ENCODE measurements at regions not wholly inside any gene's neighbourhood (a gene's known extent, or its start where the extent isn't known, plus 50 kb on each side); places are given as distances from the start of the nearest gene placed in this dataset.
A peak's percentile ranks its signal among the peaks of the same experiment; 100 is the strongest.

- H3K27me3 ChIP-seq (ENCODE audit: control insufficient read depth, insufficient read depth, low read length), result no peaks in the 10 kb centered on the region
- 20% methylated on average over 1 of the region's 2 CpGs for WGBS (ENCODE audit: insufficient coverage)
- peak; percentile 33 for DNase-seq
- no peaks in the 10 kb centered on the region for H3K36me3 ChIP-seq (ENCODE audit: control insufficient read depth, insufficient read depth, low read length)
- no peak overlapping the region for H3K4me3 ChIP-seq (ENCODE audit: low read length)
- no peaks in the 10 kb centered on the region for H3K4me1 ChIP-seq (ENCODE audit: control insufficient read depth, insufficient read depth, low read length)
- H3K27ac ChIP-seq (ENCODE audit: low read length), result no peak overlapping the region
- no peaks in the 10 kb centered on the region for H3K9me3 ChIP-seq (replicated peaks; ENCODE audit: control insufficient read depth, low read depth, low read length)
These were observed 583.3 kb downstream of the TENT5A start for GRCh38 chr6:81169166-81169565.

- Histone ChIP-seq H3K27ac (ENCODE audit: low read length) (no peak overlapping the region), H3K36me3 (ENCODE audit: control insufficient read depth, insufficient read depth, low read length) (no peaks in the 10 kb centered on the region)
- no peak for DNase-seq
These were observed 585.7 kb downstream of the TENT5A start for GRCh38 chr6:81166770-81167169.

GRCh38 chr6:81158956-81159355 is 593.5 kb downstream of the TENT5A start:
- Histone ChIP-seq H3K36me3 (ENCODE audit: control insufficient read depth, insufficient read depth, low read length) (no peaks in the 10 kb centered on the region), H3K4me3 (ENCODE audit: low read length) (no peak overlapping the region), H3K4me1 (ENCODE audit: control insufficient read depth, insufficient read depth, low read length) (no peaks in the 10 kb centered on the region), H3K27me3 (ENCODE audit: control insufficient read depth, insufficient read depth, low read length) (no peaks in the 10 kb centered on the region), H3K27ac (ENCODE audit: low read length) (no peak overlapping the region), H3K9me3 (replicated peaks; ENCODE audit: control insufficient read depth, low read depth, low read length) (peaks cover under 1% of the 10 kb centered on the region)
- WGBS (ENCODE audit: insufficient coverage), result 80% methylated on average over 1 of the region's 2 CpGs
- DNase-seq, result no peak

More at GRCh38 chr6:81166770-81167169, 585.7 kb downstream of the TENT5A start:
- no peaks in the 10 kb centered on the region for H3K27me3 ChIP-seq (ENCODE audit: control insufficient read depth, insufficient read depth, low read length)
- H3K9me3 ChIP-seq (replicated peaks; ENCODE audit: control insufficient read depth, low read depth, low read length), result no peaks in the 10 kb centered on the region
- no peaks in the 10 kb centered on the region for H3K4me1 ChIP-seq (ENCODE audit: control insufficient read depth, insufficient read depth, low read length)
- H3K4me3 ChIP-seq (ENCODE audit: low read length), result no peak overlapping the region

DNA sequence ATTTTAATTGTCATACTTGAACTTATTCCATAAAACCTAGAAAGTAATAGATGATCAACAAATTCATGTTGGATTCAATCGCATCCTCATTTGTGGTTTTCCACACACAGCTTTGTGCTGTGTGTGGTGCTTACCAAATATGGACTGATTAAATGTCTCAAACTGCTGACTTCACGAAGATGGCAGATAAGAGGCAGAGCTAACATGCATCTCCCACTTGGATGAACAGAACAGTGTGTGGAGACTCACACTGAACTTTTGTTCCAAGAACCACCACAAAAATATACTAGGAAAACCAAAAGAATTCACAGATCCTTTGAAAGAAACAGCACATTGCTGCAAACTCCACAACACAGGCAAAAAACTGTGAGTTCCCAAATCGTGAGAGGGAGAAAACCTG is 603.7 kb downstream of the TENT5A start:
- no peak overlapping the region for H3K27ac ChIP-seq (ENCODE audit: low read length)
- H3K36me3 ChIP-seq (ENCODE audit: control insufficient read depth, insufficient read depth, low read length), result no peaks in the 10 kb centered on the region
- WGBS (ENCODE audit: insufficient coverage), result no CpG with 5 or more reads among the region's 3 CpGs
- no peak for DNase-seq
- no peaks in the 10 kb centered on the region for H3K4me1 ChIP-seq (ENCODE audit: control insufficient read depth, insufficient read depth, low read length)
- peaks cover 23% of the 10 kb centered on the region for H3K9me3 ChIP-seq (replicated peaks; ENCODE audit: control insufficient read depth, low read depth, low read length)
- no peaks in the 10 kb centered on the region for H3K27me3 ChIP-seq (ENCODE audit: control insufficient read depth, insufficient read depth, low read length)
- no peak overlapping the region for H3K4me3 ChIP-seq (ENCODE audit: low read length)

DNA sequence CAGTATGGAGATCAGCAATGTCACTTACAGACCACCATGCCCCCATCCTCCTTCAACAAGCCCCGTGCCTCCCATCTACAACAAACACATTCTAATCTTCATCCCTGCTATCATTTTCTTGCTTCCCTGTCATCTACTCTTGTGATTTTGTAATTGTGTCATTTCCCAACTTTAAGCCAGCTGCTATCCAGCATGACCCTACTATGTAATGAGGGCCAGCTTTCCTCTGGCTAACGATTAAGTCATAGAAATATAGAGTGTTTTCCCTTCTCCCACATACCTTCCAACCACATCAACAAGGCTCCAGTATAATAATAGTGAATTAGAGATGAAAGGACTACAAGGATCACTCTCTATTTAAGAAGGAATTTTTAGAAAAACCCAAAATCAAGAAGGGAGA is 607.0 kb downstream of the TENT5A start:
- Histone ChIP-seq H3K9me3 (replicated peaks; ENCODE audit: control insufficient read depth, low read depth, low read length) (peaks cover 2% of the 10 kb centered on the region), H3K36me3 (ENCODE audit: control insufficient read depth, insufficient read depth, low read length) (no peaks in the 10 kb centered on the region), H3K27me3 (ENCODE audit: control insufficient read depth, insufficient read depth, low read length) (no peaks in the 10 kb centered on the region), H3K27ac (ENCODE audit: low read length) (no peak overlapping the region), H3K4me1 (ENCODE audit: control insufficient read depth, insufficient read depth, low read length) (no peaks in the 10 kb centered on the region), H3K4me3 (ENCODE audit: low read length) (no peak overlapping the region)
- no CpG with 5 or more reads among the region's 2 CpGs for WGBS (ENCODE audit: insufficient coverage)
- no peak for DNase-seq

DNA sequence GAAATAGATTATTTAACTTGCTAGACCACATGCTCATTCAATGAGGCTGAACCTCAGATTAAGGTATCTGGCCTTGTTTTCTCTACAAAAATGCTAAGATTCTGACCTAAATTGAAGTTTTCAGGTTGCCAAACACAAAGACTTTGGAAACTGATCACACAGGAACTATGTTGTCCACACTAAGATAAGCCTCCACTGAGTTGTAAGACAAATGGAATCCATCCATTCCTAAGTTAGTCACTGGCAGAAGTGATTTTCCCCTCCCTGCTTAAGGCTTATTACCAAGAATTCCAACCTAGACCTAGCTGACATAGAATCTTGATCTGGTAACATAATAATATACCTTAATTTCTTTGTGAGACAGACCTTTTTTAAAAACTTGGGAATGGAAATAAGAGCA is 608.1 kb downstream of the TENT5A start:
- no peaks in the 10 kb centered on the region for H3K4me1 ChIP-seq (ENCODE audit: control insufficient read depth, insufficient read depth, low read length)
- no peak overlapping the region for H3K27ac ChIP-seq (ENCODE audit: low read length)
- peaks cover 2% of the 10 kb centered on the region for H3K9me3 ChIP-seq (replicated peaks; ENCODE audit: control insufficient read depth, low read depth, low read length)
- no peak for DNase-seq
- H3K4me3 ChIP-seq (ENCODE audit: low read length), result no peak overlapping the region
- no peaks in the 10 kb centered on the region for H3K27me3 ChIP-seq (ENCODE audit: control insufficient read depth, insufficient read depth, low read length)
- no peaks in the 10 kb centered on the region for H3K36me3 ChIP-seq (ENCODE audit: control insufficient read depth, insufficient read depth, low read length)

DNA sequence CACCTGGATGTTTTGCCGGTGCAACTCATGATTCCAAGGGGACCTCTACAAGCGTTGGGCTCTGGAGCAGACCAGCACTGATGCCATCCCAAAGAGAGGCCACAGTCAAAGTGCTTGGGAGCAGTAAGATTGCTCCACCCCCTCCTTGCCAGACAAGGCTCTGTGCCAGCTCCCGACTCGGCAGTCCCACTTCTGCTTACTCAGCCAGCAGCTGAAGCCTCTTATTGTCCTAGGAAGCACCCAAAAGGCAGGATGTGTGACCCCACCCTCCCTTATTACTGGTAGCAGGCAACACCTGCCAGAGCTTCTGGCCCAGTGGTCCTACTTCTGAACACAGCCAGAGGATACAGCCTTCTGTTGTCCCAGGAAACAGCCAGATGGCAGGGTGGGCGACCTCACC is 614.2 kb downstream of the TENT5A start:
- Histone ChIP-seq H3K9me3 (replicated peaks; ENCODE audit: control insufficient read depth, low read depth, low read length) (peaks cover 7% of the 10 kb centered on the region), H3K27me3 (ENCODE audit: control insufficient read depth, insufficient read depth, low read length) (no peaks in the 10 kb centered on the region), H3K27ac (ENCODE audit: low read length) (no peak overlapping the region), H3K36me3 (ENCODE audit: control insufficient read depth, insufficient read depth, low read length) (no peaks in the 10 kb centered on the region), H3K4me1 (ENCODE audit: control insufficient read depth, insufficient read depth, low read length) (no peaks in the 10 kb centered on the region), H3K4me3 (ENCODE audit: low read length) (no peak overlapping the region)
- WGBS (ENCODE audit: insufficient coverage), result 85% methylated on average over 5 of the region's 5 CpGs
- DNase-seq, result no peak

GRCh38 chr6:81130969-81131368 is 621.5 kb downstream of the TENT5A start:
- Histone ChIP-seq H3K27ac (ENCODE audit: low read length) (no peak overlapping the region), H3K9me3 (replicated peaks; ENCODE audit: control insufficient read depth, low read depth, low read length) (no peaks in the 10 kb centered on the region), H3K27me3 (ENCODE audit: control insufficient read depth, insufficient read depth, low read length) (no peaks in the 10 kb centered on the region), H3K4me1 (ENCODE audit: control insufficient read depth, insufficient read depth, low read length) (no peaks in the 10 kb centered on the region), H3K36me3 (ENCODE audit: control insufficient read depth, insufficient read depth, low read length) (no peaks in the 10 kb centered on the region), H3K4me3 (ENCODE audit: low read length) (no peak overlapping the region)
- DNase-seq, result no peak
- no CpG with 5 or more reads among the region's 1 CpG for WGBS (ENCODE audit: insufficient coverage)

DNA sequence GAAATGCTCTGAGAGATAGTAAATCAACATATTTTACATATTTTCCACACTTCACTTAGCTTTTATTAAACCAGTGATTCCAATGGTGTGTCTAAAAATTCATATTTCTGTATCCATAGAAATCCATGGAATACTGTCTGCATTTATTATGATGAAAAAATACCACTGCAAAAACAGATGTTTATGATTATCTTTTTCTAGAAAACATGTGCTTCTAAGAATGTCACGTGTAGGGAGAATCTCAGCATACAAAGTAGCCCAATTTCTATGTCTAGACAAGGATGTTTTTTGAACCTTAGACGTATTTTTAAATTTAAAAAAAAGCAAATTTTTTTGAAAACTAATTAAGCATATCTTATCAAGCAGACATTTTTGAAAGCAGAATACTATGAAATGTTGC is 622.4 kb downstream of the TENT5A start:
- peak; percentile 81 for DNase-seq
- Histone ChIP-seq H3K27me3 (ENCODE audit: control insufficient read depth, insufficient read depth, low read length) (no peaks in the 10 kb centered on the region), H3K36me3 (ENCODE audit: control insufficient read depth, insufficient read depth, low read length) (no peaks in the 10 kb centered on the region), H3K9me3 (replicated peaks; ENCODE audit: control insufficient read depth, low read depth, low read length) (no peaks in the 10 kb centered on the region), H3K4me1 (ENCODE audit: control insufficient read depth, insufficient read depth, low read length) (no peaks in the 10 kb centered on the region), H3K27ac (ENCODE audit: low read length) (no peak overlapping the region), H3K4me3 (ENCODE audit: low read length) (no peak overlapping the region)
- WGBS (ENCODE audit: insufficient coverage), result no CpG with 5 or more reads among the region's 2 CpGs

- Histone ChIP-seq H3K27ac (ENCODE audit: low read length) (no peak overlapping the region), H3K4me1 (ENCODE audit: control insufficient read depth, insufficient read depth, low read length) (no peaks in the 10 kb centered on the region), H3K9me3 (replicated peaks; ENCODE audit: control insufficient read depth, low read depth, low read length) (no peaks in the 10 kb centered on the region), H3K4me3 (ENCODE audit: low read length) (no peak overlapping the region), H3K27me3 (ENCODE audit: control insufficient read depth, insufficient read depth, low read length) (no peaks in the 10 kb centered on the region), H3K36me3 (ENCODE audit: control insufficient read depth, insufficient read depth, low read length) (no peaks in the 10 kb centered on the region)
- no peak for DNase-seq
- WGBS (ENCODE audit: insufficient coverage), result no CpG with 5 or more reads among the region's 1 CpG
These were observed 623.8 kb downstream of the TENT5A start for GRCh38 chr6:81128671-81129070.

GRCh38 chr6:81126150-81126549 is 626.3 kb downstream of the TENT5A start:
- no CpG with 5 or more reads among the region's 2 CpGs for WGBS (ENCODE audit: insufficient coverage)
- peak; percentile 34 for DNase-seq

More at GRCh38 chr6:81126150-81126549, 626.3 kb downstream of the TENT5A start:
- H3K27me3 ChIP-seq (ENCODE audit: control insufficient read depth, insufficient read depth, low read length), result no peaks in the 10 kb centered on the region
- no peak overlapping the region for H3K27ac ChIP-seq (ENCODE audit: low read length)
- H3K36me3 ChIP-seq (ENCODE audit: control insufficient read depth, insufficient read depth, low read length), result no peaks in the 10 kb centered on the region
- no peaks in the 10 kb centered on the region for H3K9me3 ChIP-seq (replicated peaks; ENCODE audit: control insufficient read depth, low read depth, low read length)
- H3K4me3 ChIP-seq (ENCODE audit: low read length), result no peak overlapping the region
- H3K4me1 ChIP-seq (ENCODE audit: control insufficient read depth, insufficient read depth, low read length), result no peaks in the 10 kb centered on the region

Measured in muscle of leg (tissue), 3 donors.